AG04449 (cell line): ENCODE measurements at regions not wholly inside any gene's neighbourhood (a gene's known extent, or its start where the extent isn't known, plus 50 kb on each side); places are given as distances from the start of the nearest gene placed in this dataset.

Experiments
- CTCF ChIA-PET: fragments of 350-600 bp; formaldehyde crosslinking; extraction: SDS; loops from one replicate; lab custom pipeline; 2021; ENCODE audit warnings: antibody characterized with exemption; lab: Yijun Ruan, JAX
- POLR2A ChIA-PET: fragments of 400-600, 350-600 bp; formaldehyde crosslinking; extraction: SDS; loops from one replicate; lab custom pipeline; 2020; ENCODE audit warnings: antibody characterized with exemption, inconsistent platforms; lab: Yijun Ruan, JAX
- DNase-seq: peaks from one replicate; pipeline ENCODE4 v3.0.0-alpha.2; 2010; ENCODE audit warnings: low read depth, low spot score
- H3K4me3 ChIP-seq: 2 replicates; pipeline ENCODE4 v1.5.1; 2011; ENCODE audit warnings: low read depth, mild to moderate bottlenecking, control low read depth, low read length
- TF ChIP-seq, protein P1 (sequence below): IDR thresholded peaks from one replicate; pipeline ENCODE4 v1.5.1; 2011; ENCODE audit warnings: mild to moderate bottlenecking, moderate library complexity, low read length, control low read depth, inconsistent platforms; ENCODE audit not compliant: insufficient read depth; ENCODE audit errors: missing control alignments

DNA sequence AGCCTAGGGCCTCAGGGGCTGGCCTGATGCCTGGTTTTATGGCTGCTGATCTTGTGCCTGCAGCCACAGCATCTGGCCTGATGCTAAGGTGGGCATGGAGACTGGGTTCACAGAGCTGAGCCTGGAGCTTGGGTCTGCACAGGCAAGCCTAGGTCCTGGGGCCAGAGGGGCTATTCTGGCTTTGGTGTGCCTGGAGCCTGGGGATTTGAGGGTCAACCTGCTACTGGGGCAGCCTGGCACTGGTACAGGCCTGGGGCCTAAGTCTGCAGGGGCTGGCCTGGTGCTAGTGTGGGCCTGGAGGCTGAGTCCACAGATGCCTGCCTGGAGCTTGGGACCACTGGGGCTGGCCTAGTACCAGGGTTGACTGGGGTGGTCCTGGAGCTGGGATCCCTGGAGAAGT, 481.8 kb upstream of the GHITM start:
- ChIA-PET CTCF (no interaction called here), POLR2A (no interaction called here)
- no peak overlapping the region for H3K4me3 ChIP-seq
- TF ChIP-seq, protein P1, sequence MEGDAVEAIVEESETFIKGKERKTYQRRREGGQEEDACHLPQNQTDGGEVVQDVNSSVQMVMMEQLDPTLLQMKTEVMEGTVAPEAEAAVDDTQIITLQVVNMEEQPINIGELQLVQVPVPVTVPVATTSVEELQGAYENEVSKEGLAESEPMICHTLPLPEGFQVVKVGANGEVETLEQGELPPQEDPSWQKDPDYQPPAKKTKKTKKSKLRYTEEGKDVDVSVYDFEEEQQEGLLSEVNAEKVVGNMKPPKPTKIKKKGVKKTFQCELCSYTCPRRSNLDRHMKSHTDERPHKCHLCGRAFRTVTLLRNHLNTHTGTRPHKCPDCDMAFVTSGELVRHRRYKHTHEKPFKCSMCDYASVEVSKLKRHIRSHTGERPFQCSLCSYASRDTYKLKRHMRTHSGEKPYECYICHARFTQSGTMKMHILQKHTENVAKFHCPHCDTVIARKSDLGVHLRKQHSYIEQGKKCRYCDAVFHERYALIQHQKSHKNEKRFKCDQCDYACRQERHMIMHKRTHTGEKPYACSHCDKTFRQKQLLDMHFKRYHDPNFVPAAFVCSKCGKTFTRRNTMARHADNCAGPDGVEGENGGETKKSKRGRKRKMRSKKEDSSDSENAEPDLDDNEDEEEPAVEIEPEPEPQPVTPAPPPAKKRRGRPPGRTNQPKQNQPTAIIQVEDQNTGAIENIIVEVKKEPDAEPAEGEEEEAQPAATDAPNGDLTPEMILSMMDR = no peak
- no peak for DNase-seq

DNA sequence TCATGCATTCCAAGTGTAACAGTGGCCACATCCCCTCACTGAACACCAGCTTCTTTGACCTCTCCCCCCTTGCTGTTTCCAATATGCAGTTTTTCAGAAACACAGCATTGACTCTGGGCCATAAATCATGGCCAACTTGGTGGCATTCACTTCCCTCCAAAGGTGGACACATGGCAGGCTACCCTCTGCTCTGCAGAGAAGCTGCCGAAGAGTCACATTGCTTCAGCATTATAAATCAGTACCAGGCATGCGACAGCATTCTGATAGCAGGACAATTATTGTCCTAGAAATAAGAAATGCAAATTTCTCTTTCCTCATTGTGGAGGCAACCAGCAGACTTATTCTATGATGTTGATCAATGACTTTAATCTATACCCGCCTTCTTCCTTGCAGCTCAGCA, 475.4 kb upstream of the GHITM start:
- POLR2A ChIA-PET = no interaction called here
- CTCF ChIA-PET = no interaction called here
- no peak overlapping the region for H3K4me3 ChIP-seq
- TF ChIP-seq, protein P1 = no peak
- no peak for DNase-seq

DNA sequence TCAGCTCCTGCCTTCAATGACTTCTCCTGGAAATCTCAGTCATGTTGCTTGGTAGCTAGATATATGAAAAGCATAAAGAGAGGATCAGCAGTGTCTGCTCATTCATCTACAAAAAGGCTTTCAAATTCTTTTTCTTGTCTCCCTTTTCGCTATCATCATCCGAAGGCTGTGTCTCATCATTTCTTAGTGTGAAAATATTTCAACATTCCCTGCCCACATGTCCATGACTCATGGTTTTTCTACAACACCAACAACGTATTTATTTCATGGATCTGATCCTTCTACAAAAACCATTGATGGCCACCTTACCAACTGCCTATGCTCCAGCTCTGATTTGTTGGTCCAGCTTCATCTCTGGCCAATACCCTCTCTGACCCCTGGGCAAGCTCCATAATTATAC, 472.5 kb upstream of the GHITM start:
- H3K4me3 ChIP-seq = no peak overlapping the region
- POLR2A ChIA-PET = no interaction called here
- no peak for DNase-seq
- TF ChIP-seq, protein P1 = no peak
- CTCF ChIA-PET = no interaction called here

DNA sequence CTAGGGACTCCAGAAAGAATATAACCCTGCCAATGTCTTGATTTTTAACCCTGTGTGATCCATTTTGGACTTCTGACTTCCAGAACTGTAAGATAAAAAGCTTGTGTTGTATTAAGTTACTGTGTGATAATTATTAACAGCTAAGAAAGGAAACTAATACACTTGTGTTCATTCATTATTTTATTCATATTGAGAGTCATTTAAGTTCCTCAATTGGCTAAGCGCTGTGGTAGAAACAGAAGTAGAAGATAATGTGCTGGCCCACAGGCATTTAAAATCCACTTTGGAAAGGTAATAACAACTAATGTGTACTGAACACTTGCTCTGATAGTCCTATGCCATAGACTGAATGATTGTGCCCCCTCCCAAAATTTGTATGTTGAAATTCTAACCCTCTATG, 471.7 kb upstream of the GHITM start:
- DNase-seq = no peak
- ChIA-PET CTCF (no interaction called here), POLR2A (no interaction called here)
- no peak overlapping the region for H3K4me3 ChIP-seq
- TF ChIP-seq, protein P1 = no peak

DNA sequence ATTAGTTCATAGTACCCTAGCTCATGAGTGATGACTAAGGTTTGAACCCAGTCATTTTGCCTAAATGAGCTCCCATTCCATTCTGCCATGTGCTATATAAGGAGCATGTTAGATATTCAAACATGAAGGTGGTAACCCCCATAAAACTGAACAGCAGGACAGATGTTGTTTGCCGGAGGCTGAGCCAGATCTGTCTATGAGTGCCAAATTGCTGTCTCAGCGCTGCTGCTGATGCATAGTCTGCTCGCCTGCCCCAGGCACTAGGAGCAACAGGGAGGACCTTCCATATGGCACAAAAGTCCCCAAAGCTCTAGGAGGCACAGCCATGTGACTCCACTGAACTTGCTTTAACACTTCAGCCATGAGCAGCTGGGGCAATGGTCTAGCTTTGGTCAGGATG, 466.0 kb upstream of the GHITM start:
- POLR2A ChIA-PET = no interaction called here
- DNase-seq = no peak
- CTCF ChIA-PET = no interaction called here

DNA sequence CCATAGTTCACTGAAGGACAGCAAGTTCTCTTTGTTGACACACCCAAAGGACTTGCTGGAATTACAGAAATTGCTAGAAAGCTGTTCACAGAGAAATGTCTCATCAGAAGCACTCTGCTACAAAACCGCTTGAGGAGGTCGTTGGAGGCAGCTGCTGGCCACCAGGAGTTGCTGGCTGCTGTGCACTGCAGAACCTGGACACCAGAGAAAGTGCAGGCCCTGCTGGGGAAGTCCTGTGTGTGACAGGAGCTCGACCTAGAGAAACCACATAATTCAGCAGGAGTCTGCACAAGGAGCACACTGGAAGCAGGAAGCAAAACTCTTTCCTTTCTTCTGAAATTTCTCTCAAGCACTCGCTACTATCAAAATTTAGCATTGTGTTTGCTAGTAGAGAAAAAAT, 461.5 kb upstream of the GHITM start:
- POLR2A ChIA-PET = no interaction called here
- H3K4me3 ChIP-seq = no peak overlapping the region
- TF ChIP-seq, protein P1 = no peak
- CTCF ChIA-PET = no interaction called here
- no peak for DNase-seq

More for the DNA sequence above, 466.0 kb upstream of the GHITM start:
- H3K4me3 ChIP-seq = no peak overlapping the region
- TF ChIP-seq, protein P1 = no peak
